ENCODE measurements at regions not wholly inside any gene's neighbourhood (a gene's known extent, or its start where the extent isn't known, plus 50 kb on each side); places are given as distances from the start of the nearest gene placed in this dataset.

DNA sequence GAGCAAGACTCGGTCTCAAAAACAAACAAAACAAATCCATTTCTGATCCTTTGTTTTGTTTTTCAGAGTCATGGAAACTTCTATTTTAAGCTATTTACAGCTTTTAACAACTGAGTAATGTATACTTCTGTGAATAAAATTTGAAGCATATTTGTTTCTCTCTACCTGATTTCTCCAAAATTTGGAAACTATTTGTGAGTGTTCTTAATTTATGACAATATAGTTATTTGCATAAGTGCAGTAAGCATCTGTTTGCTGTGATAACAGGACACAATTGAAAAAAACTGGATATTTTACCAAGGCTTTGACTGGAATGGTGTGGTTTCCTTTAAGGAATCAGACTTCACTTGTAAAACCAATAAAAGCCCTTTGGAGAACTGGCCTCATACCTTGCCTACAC, 53.3 kb upstream of the GULP1 start:
- Histone ChIP-seq H3K27me3 (ENCODE audit: control insufficient read depth, insufficient read depth, low read length) (no peaks in the 10 kb centered on the region), H3K27ac (ENCODE audit: low read depth, low read length) (no peak overlapping the region), H3K36me3 (ENCODE audit: control insufficient read depth, insufficient read depth, low read length) (no peaks in the 10 kb centered on the region), H3K4me1 (ENCODE audit: control insufficient read depth, insufficient read depth, low read length) (no peaks in the 10 kb centered on the region), H3K4me3 (ENCODE audit: low read depth, low read length) (no peak overlapping the region), H3K9me3 (ENCODE audit: control insufficient read depth, insufficient read depth, low read length) (peaks cover 17% of the 10 kb centered on the region), H3K9ac (ENCODE audit: low read depth, low read length) (no peak overlapping the region)
